Limb (tissue), 2 donors: ENCODE measurements at regions not wholly inside any gene's neighbourhood (a gene's known extent, or its start where the extent isn't known, plus 50 kb on each side); places are given as distances from the start of the nearest gene placed in this dataset.

Experiments used
- DNase-seq, 2 donors: peaks; one replicate each; pipeline ENCODE4 v3.0.0-alpha.2; 2016; ENCODE audit errors: extremely low spot score in 2 of 2

GRCh38 chr21:28789523-28789922 lies 203.2 kb downstream of the LTN1 start:
- no peak for DNase-seq

GRCh38 chr21:28788030-28788429 lies 204.6 kb downstream of the LTN1 start:
- no peak for DNase-seq

- no peak for DNase-seq
These were observed 209.0 kb downstream of the LTN1 start for GRCh38 chr21:28783641-28784185.

GRCh38 chr21:28781602-28782276 lies 210.9 kb downstream of the LTN1 start:
- DNase-seq: no peak

GRCh38 chr21:28779914-28780313 lies 212.8 kb downstream of the LTN1 start:
- DNase-seq: no peak

- DNase-seq: no peak
These were observed 216.4 kb downstream of the LTN1 start for GRCh38 chr21:28776251-28776650.

- no peak for DNase-seq
These were observed 217.6 kb downstream of the LTN1 start for GRCh38 chr21:28775071-28775470.

- no peak for DNase-seq
These were observed 219.6 kb downstream of the LTN1 start for GRCh38 chr21:28773036-28773435.

GRCh38 chr21:28771790-28772501 lies 220.7 kb downstream of the LTN1 start:
- DNase-seq: no peak

- no peak for DNase-seq
These were observed 221.6 kb downstream of the LTN1 start for GRCh38 chr21:28770867-28771661.

- DNase-seq: no peak
These were observed 223.0 kb downstream of the LTN1 start for GRCh38 chr21:28769683-28770082.

- DNase-seq: no peak
These were observed 223.9 kb downstream of the LTN1 start for GRCh38 chr21:28768753-28769152.

- no peak for DNase-seq
These were observed 225.2 kb downstream of the LTN1 start for GRCh38 chr21:28767523-28767922.

- DNase-seq: no peak
These were observed 228.8 kb downstream of the LTN1 start for GRCh38 chr21:28763809-28764418.

GRCh38 chr21:28762357-28762735 lies 230.3 kb downstream of the LTN1 start:
- no peak for DNase-seq

- DNase-seq: no peak
These were observed 230.9 kb downstream of the LTN1 start for GRCh38 chr21:28761674-28762356.

- no peak for DNase-seq
These were observed 233.8 kb downstream of the LTN1 start for GRCh38 chr21:28758883-28759242.

- no peak for DNase-seq
These were observed 234.4 kb downstream of the LTN1 start for GRCh38 chr21:28758042-28758882.

GRCh38 chr21:28754862-28755261 lies 237.8 kb downstream of the LTN1 start:
- no peak for DNase-seq

GRCh38 chr21:28754127-28754611 lies 238.5 kb downstream of the LTN1 start:
- peak in 1 of 2 donors; percentile 42 for DNase-seq
